Nephron progenitor cell (in vitro differentiated cells): ENCODE measurements at regions not wholly inside any gene's neighbourhood (a gene's known extent, or its start where the extent isn't known, plus 50 kb on each side); places are given as distances from the start of the nearest gene placed in this dataset.

Source experiments
- DNase-seq: peaks from one replicate; pipeline ENCODE4 v3.0.0; 2021
- H3K27ac Mint-ChIP-seq: 2 replicates; pipeline ENCODE4 v1.8.0; 2021; ENCODE audit warnings: mild to moderate bottlenecking, moderate library complexity, mixed read lengths
- H3K27me3 Mint-ChIP-seq: 2 replicates; pipeline ENCODE4 v1.8.0; 2021; ENCODE audit warnings: mild to moderate bottlenecking, low read depth, mixed read lengths; ENCODE audit not compliant: poor library complexity
- H3K36me3 Mint-ChIP-seq: 2 replicates; pipeline ENCODE4 v1.8.0; 2021; ENCODE audit warnings: low read depth, mixed read lengths
- H3K4me1 Mint-ChIP-seq: 2 replicates; pipeline ENCODE4 v1.8.0; 2021; ENCODE audit warnings: mixed read lengths
- H3K4me3 Mint-ChIP-seq: 2 replicates; pipeline ENCODE4 v1.8.0; 2021; ENCODE audit warnings: mild to moderate bottlenecking, moderate library complexity, mixed read lengths
- H3K9me3 Mint-ChIP-seq: 2 replicates; pipeline ENCODE4 v1.8.0; 2021; ENCODE audit warnings: mild to moderate bottlenecking, moderate library complexity, mixed read lengths
- TF ChIP-seq, protein P1 (sequence below): fragments of 200-600 bp; sonication (generic); IDR thresholded peaks from 2 replicates; pipeline ENCODE4 v1.5.0; 2021; ENCODE audit warnings: antibody characterized with exemption

DNA sequence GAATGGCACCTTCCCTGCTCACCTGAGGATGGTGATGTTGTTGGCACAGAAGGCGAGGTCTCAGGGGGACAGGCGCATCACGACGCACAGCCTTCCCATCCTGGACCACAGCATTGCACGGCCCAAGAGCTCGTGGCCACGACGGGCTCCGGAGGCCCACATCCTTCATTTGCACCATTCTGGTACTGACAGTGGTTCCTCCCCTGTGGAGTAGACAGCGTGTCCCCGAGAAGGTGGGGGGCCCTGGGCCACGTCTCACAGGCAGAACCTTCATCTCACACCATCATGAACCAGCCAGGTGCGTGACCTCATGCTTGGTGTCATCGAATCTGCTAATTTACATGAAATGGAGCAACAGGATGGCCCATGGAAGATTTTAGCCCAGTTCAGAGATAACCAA is 180.0 kb downstream of the CTTN start:
- no peak overlapping the region for H3K4me3 Mint-ChIP-seq
- TF ChIP-seq, protein P1, sequence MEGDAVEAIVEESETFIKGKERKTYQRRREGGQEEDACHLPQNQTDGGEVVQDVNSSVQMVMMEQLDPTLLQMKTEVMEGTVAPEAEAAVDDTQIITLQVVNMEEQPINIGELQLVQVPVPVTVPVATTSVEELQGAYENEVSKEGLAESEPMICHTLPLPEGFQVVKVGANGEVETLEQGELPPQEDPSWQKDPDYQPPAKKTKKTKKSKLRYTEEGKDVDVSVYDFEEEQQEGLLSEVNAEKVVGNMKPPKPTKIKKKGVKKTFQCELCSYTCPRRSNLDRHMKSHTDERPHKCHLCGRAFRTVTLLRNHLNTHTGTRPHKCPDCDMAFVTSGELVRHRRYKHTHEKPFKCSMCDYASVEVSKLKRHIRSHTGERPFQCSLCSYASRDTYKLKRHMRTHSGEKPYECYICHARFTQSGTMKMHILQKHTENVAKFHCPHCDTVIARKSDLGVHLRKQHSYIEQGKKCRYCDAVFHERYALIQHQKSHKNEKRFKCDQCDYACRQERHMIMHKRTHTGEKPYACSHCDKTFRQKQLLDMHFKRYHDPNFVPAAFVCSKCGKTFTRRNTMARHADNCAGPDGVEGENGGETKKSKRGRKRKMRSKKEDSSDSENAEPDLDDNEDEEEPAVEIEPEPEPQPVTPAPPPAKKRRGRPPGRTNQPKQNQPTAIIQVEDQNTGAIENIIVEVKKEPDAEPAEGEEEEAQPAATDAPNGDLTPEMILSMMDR: no peak
- H3K27me3 Mint-ChIP-seq: no peaks in the 10 kb centered on the region
- H3K36me3 Mint-ChIP-seq: no peaks in the 10 kb centered on the region
- DNase-seq: no peak
- no peak overlapping the region for H3K27ac Mint-ChIP-seq
- no peaks in the 10 kb centered on the region for H3K9me3 Mint-ChIP-seq
- no peaks in the 10 kb centered on the region for H3K4me1 Mint-ChIP-seq

DNA sequence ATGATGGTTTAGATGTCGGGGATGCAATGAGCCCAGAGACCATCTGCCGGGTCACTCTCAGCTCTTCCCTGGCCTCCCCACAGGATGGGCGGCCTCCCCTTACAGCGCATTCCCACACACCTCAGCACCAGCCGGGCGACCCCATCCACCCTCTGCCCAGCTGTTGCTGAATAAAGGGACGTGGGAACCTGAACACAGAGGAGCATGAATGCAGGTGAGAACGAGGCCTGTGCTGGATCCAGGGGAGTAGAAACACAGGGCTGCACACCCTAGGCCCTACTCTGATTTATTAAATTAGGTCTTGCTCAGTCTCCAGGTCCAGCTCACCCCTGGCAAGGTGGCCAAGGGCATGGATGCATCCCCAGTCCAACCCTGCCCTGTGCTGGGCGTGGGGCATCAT is 180.5 kb downstream of the CTTN start:
- H3K4me3 Mint-ChIP-seq: no peak overlapping the region
- no peaks in the 10 kb centered on the region for H3K9me3 Mint-ChIP-seq
- no peaks in the 10 kb centered on the region for H3K4me1 Mint-ChIP-seq
- no peaks in the 10 kb centered on the region for H3K36me3 Mint-ChIP-seq
- no peaks in the 10 kb centered on the region for H3K27me3 Mint-ChIP-seq
- TF ChIP-seq, protein P1: no peak
- no peak for DNase-seq
- H3K27ac Mint-ChIP-seq: no peak overlapping the region

DNA sequence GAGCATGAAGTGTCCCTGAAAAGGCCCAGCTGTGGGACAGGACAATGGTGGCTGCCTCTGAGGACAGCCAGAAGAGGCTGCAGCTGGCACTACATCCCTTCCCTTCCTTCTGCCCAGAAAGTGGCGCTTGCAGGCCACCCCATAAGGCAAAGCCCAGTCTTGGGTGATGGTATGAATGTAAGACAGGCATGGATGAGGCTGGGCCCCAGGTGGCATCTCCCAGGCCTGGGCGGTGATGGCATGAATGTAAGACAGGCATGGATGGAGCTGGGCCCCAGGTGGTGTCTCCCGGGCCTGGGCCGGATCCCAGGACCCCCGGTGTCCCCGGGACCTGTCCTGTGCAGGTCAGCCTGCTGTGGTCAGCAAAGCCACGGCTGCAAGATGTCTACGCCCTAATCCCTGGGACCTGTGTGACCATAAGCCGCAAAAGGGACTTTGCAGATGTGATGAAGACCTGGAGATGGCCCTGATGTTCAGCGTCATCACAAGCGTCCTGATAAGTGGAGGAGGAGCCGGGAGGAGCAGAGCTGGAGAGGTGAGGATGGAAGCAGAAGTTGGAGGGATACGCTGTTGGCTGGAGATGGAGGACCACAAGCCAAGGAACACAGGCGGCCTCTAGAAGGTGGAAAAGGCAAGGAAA is 181.1 kb downstream of the CTTN start:
- Mint-ChIP-seq H3K4me3 (no peak overlapping the region), H3K27ac (no peak overlapping the region), H3K27me3 (peaks cover 2% of the 10 kb centered on the region), H3K9me3 (no peaks in the 10 kb centered on the region), H3K4me1 (no peaks in the 10 kb centered on the region), H3K36me3 (no peaks in the 10 kb centered on the region)
- no peak for DNase-seq
- TF ChIP-seq, protein P1: no peak

DNA sequence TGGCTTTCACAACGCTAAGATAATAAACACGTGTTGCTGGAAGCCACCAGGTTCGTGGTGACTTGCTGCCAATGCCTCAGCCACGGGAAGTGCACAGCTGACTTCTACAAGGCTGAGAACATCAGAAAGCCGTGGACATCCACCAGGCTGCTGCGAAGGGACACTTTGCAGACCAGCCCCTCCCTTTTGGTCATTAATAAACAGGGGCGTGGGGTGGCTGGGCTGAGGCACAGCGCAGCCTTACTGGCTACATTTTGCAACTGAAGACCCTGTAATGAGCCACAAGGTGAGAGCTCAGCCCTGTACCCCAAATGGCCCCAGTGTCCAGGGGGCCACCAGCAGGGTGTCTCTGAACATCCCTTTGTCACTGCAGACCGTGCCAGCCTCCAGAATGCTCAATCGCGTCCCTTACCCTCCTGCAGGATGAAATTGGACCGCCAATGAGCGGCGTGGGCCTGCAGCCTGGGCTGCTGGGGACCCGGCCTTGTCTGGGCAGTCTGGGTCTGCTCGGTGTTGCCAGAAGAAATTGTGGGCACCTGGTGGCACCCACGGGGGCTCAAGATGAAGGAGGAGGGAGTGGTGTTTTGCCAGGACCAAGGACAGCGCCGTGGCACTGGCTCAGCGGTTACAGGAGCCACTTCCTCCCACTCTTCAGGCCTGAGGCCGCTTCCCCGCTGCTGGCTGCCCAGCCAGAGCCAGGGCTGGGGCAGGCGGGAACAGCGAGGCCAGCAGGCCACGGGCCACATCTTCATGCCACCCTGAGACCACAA is 181.9 kb downstream of the CTTN start:
- Mint-ChIP-seq H3K9me3 (no peaks in the 10 kb centered on the region), H3K36me3 (no peaks in the 10 kb centered on the region), H3K4me1 (no peaks in the 10 kb centered on the region), H3K27me3 (peaks cover 5% of the 10 kb centered on the region), H3K27ac (no peak overlapping the region), H3K4me3 (no peak overlapping the region)
- TF ChIP-seq, protein P1: no peak
- peak; percentile 80 for DNase-seq

DNA sequence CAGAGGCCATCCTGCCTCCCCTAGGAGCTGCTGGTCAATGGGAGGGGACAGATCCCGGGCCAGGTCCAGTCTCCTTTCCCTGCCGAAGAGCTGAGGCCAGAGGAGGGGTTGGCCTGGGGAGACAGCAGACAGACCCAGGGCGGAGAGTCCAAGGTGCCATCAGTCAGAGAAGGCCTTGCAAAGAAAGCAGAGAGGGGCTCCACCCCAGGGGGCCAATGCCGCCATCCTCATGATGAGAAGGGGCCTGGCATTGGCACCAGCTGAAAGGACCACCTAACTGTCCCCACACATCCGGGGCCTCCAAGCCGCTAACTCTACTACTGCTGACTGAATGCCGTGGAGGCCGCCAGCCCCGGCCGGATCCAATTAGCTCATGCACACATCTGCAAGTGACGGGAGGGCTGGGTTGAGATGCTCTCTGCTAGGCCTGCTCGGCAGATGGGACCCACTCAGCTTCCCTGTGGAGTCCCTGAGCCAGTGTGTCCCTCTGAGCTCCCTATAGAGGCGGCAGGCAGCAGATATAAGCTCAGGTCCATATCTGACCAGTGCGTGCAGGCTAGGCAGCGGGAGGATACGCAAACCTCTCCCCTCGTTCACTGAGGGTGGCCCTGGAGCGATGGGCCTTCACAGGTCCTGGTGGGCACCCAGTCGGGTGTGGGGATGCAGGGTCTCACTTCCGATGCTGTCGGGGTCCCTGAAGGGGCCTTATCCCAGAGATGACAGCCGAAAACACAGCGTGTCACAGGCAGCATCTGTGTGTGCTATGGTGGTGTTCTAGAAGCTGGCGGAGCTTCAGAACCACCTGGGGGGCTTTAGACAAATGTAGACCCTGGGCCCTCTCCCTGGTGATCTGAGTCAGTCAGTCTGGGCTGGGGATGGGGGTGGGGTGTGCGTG is 183.9 kb downstream of the CTTN start:
- Mint-ChIP-seq H3K27me3 (peaks cover 9% of the 10 kb centered on the region), H3K9me3 (no peaks in the 10 kb centered on the region), H3K4me1 (peaks cover 6% of the 10 kb centered on the region), H3K27ac (no peak overlapping the region), H3K4me3 (no peak overlapping the region), H3K36me3 (no peaks in the 10 kb centered on the region)
- no peak for DNase-seq
- TF ChIP-seq, protein P1: no peak
